OCI-LY7 (cell line): ENCODE measurements at regions not wholly inside any gene's neighbourhood (a gene's known extent, or its start where the extent isn't known, plus 50 kb on each side); places are given as distances from the start of the nearest gene placed in this dataset.

Experiments
- EZH2phosphoT487 ChIP-seq: fragments of 200-600 bp; sonication (generic); IDR thresholded peaks from 2 replicates; pipeline ENCODE4 v1.6.1; 2018; ENCODE audit warnings: low read depth, borderline replicate concordance, mild to moderate bottlenecking, mixed run types, antibody characterized with exemption, low read length, moderate library complexity, mixed read lengths
- TF ChIP-seq, protein P1 (sequence below): fragments of 200-600 bp; sonication (generic); conservative IDR thresholded peaks from 2 replicates; pipeline ENCODE4 v1.5.1; 2014; ENCODE audit warnings: mild to moderate bottlenecking, antibody characterized with exemption, low read length, moderate library complexity, mixed read lengths

DNA sequence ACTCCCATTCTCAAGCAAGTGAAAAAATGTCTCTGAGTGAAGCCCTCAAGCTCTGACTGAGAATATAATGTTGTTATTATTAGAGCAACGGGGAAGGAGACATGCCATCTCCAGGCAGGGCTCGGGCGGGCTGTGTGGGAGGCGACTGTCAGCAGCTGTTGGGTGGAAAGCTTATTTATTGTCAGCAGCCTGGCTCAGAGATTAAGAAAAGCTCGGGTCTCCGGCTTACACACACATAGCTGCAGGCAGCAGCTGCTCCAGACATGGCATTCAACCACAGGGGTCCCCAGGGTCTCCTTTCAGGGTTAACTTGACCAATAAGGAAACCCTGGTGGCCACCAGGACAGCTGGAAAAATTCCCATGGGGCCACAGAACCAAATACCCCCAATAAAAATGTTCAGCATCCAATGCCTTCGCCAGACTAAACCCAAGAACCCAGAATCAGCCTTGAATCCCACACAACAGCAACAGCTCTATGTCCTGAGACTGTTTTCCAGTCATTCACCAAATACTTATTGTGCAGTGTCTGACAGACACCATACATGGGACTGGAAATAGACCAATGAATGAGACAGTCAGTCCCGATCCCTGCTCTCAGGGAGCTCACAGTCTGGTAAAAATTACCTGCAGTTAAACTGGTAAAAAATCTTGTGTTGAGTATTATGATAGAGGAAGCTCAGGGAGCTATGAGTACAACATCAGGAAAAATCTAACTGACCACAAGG, 70.5 kb upstream of the RTN4 start:
- TF ChIP-seq, protein P1, sequence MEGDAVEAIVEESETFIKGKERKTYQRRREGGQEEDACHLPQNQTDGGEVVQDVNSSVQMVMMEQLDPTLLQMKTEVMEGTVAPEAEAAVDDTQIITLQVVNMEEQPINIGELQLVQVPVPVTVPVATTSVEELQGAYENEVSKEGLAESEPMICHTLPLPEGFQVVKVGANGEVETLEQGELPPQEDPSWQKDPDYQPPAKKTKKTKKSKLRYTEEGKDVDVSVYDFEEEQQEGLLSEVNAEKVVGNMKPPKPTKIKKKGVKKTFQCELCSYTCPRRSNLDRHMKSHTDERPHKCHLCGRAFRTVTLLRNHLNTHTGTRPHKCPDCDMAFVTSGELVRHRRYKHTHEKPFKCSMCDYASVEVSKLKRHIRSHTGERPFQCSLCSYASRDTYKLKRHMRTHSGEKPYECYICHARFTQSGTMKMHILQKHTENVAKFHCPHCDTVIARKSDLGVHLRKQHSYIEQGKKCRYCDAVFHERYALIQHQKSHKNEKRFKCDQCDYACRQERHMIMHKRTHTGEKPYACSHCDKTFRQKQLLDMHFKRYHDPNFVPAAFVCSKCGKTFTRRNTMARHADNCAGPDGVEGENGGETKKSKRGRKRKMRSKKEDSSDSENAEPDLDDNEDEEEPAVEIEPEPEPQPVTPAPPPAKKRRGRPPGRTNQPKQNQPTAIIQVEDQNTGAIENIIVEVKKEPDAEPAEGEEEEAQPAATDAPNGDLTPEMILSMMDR: no peak
- TF ChIP-seq EZH2phosphoT487: no peak
